HG03342 (cell line): ENCODE measurements at regions not wholly inside any gene's neighbourhood (a gene's known extent, or its start where the extent isn't known, plus 50 kb on each side); places are given as distances from the start of the nearest gene placed in this dataset.
"Not testable (repeated sequence)": the region's sequence is repeated elsewhere in the genome, so short reads cannot be mapped to it uniquely, and the experiment has no call there.

Experiments used
- ATAC-seq: cut with Tn5 transposase; IDR thresholded peaks from one replicate; pipeline ENCODE4 v1.9.1; 2021; ENCODE audit warnings: mild to moderate bottlenecking, moderate library complexity; ENCODE audit not compliant: unreplicated experiment

- no peak for ATAC-seq
Observed at GRCh38 chr20:19834287-19834686, 76.2 kb downstream of the RIN2 start.

GRCh38 chr20:19834783-19835182, 76.7 kb downstream of the RIN2 start:
- ATAC-seq: no peak

- ATAC-seq: no peak
Observed at GRCh38 chr20:19835533-19836222, 77.6 kb downstream of the RIN2 start.

GRCh38 chr20:19838468-19838867, 80.4 kb downstream of the RIN2 start:
- ATAC-seq: no peak

GRCh38 chr20:19839053-19839452, 81.0 kb downstream of the RIN2 start:
- ATAC-seq: no peak

- no peak for ATAC-seq
Observed at GRCh38 chr20:19840111-19840710, 82.2 kb downstream of the RIN2 start.

- ATAC-seq: no peak
Observed at GRCh38 chr20:19841740-19842139, 83.7 kb downstream of the RIN2 start.

- ATAC-seq: not testable (repeated sequence)
Observed at GRCh38 chr20:19844850-19845249, 86.8 kb downstream of the RIN2 start.

- ATAC-seq: no peak
Observed at GRCh38 chr20:19847383-19847782, 89.3 kb downstream of the RIN2 start.

- no peak for ATAC-seq
Observed at GRCh38 chr20:19849341-19850197, 91.5 kb downstream of the RIN2 start.

- ATAC-seq: no peak
Observed at GRCh38 chr20:19850198-19850533, 92.1 kb downstream of the RIN2 start.

- ATAC-seq: no peak
Observed at GRCh38 chr20:19851861-19852260, 93.8 kb downstream of the RIN2 start.

GRCh38 chr20:19855416-19855815, 97.4 kb downstream of the RIN2 start:
- no peak for ATAC-seq

- no peak for ATAC-seq
Observed at GRCh38 chr20:19858466-19859371, 100.7 kb downstream of the RIN2 start.

- ATAC-seq: no peak
Observed at GRCh38 chr20:19859444-19859843, 101.4 kb downstream of the RIN2 start.

- no peak for ATAC-seq
Observed at GRCh38 chr20:19860737-19861136, 102.7 kb downstream of the RIN2 start.

GRCh38 chr20:19861147-19861759, 103.2 kb downstream of the RIN2 start:
- ATAC-seq: no peak

- no peak for ATAC-seq
Observed at GRCh38 chr20:19864130-19864529, 106.1 kb downstream of the RIN2 start.

- no peak for ATAC-seq
Observed at GRCh38 chr20:19866070-19866469, 108.0 kb downstream of the RIN2 start.

GRCh38 chr20:19867074-19867473, 109.0 kb downstream of the RIN2 start:
- no peak for ATAC-seq
